H1 (cell line): ENCODE measurements at regions not wholly inside any gene's neighbourhood (a gene's known extent, or its start where the extent isn't known, plus 50 kb on each side); places are given as distances from the start of the nearest gene placed in this dataset.

Experiments used
- CTCF ChIA-PET: fragments of 300-600 bp; sonication (Branson Sonifier 250); formaldehyde crosslinking; loops from one replicate; lab custom pipeline; 2021; ENCODE audit not compliant: partially characterized antibody; lab: Charles Lee
- POLR2A ChIA-PET: fragments of 300-600 bp; sonication (Branson Sonifier 250); formaldehyde crosslinking; loops from one replicate; lab custom pipeline; 2021; ENCODE audit warnings: inconsistent platforms; ENCODE audit not compliant: partially characterized antibody; lab: Charles Lee
- DNase-seq, 2 experiments: peaks; one replicate each; pipeline versions ENCODE4 v3.0.0 to v3.0.0-alpha.2; 2010 to 2022; ENCODE audit warnings: low spot score in 2 of 2, low read depth in 1 of 2, mixed read lengths in 1 of 2
- FAIRE-seq: peaks from 2 replicates; lab custom pipeline; 2011; peaks lifted over from hg19 to GRCh38; lab: Jason Lieb, UNC
- H2AFZ ChIP-seq: 2 replicates; pipeline ENCODE4 v1.8.1; 2012; ENCODE audit warnings: low read length, inconsistent platforms
- H2AK5ac ChIP-seq: 2 replicates; pipeline ENCODE4 v1.6.1; 2013; ENCODE audit warnings: low read depth, low read length
- H2BK120ac ChIP-seq: replicated peaks from 2 replicates; pipeline ENCODE3; 2013; ENCODE audit warnings: low read depth, low read length, inconsistent platforms
- H2BK12ac ChIP-seq: 2 replicates; pipeline ENCODE4 v1.6.1; 2013; ENCODE audit warnings: low read depth, low read length
- H2BK15ac ChIP-seq: 2 replicates; pipeline ENCODE4 v1.6.1; 2013; ENCODE audit warnings: low read length
- H2BK20ac ChIP-seq: 2 replicates; pipeline ENCODE4 v1.6.1; 2013; ENCODE audit warnings: low read length
- H2BK5ac ChIP-seq: 2 replicates; pipeline ENCODE4 v1.6.1; 2013; ENCODE audit warnings: low read depth, low read length
- H3K14ac ChIP-seq: 2 replicates; pipeline ENCODE4 v1.6.1; 2013; ENCODE audit warnings: inconsistent platforms; ENCODE audit not compliant: insufficient read length
- H3K18ac ChIP-seq: 2 replicates; pipeline ENCODE4 v1.6.1; 2013; ENCODE audit warnings: low read length; ENCODE audit errors: extremely low read depth
- H3K23ac ChIP-seq: 2 replicates; pipeline ENCODE4 v1.6.1; 2013; ENCODE audit warnings: inconsistent platforms; ENCODE audit not compliant: insufficient read length
- H3K23me2 ChIP-seq: 2 replicates; pipeline ENCODE4 v1.6.1; 2013; ENCODE audit warnings: low read depth, low read length
- H3K27ac ChIP-seq: 2 replicates; pipeline ENCODE4 v1.6.1; 2011; ENCODE audit warnings: low read depth, low read length, inconsistent platforms
- H3K27me3 ChIP-seq, 4 experiments: replicated peaks in 1 of 4; 1 replicate in 1 of 4; 2 replicates in 3 of 4; pipeline versions ENCODE4 v1.6.1 to v1.8.1; 2011 to 2013; ENCODE audit warnings: low read length in 3 of 4, mild to moderate bottlenecking in 3 of 4, inconsistent platforms in 2 of 4, mixed read lengths in 2 of 4, moderate library complexity in 1 of 4; ENCODE audit not compliant: control insufficient read depth in 3 of 4, insufficient read depth in 3 of 4; ENCODE audit errors: extremely low read depth in 1 of 4
- H3K36me3 ChIP-seq, 4 experiments: 2 replicates each; pipeline versions ENCODE4 v1.6.1 to v1.8.1; 2011 to 2013; ENCODE audit warnings: mild to moderate bottlenecking in 4 of 4, low read length in 3 of 4, moderate library complexity in 2 of 4, control low read depth in 1 of 4, inconsistent platforms in 1 of 4; ENCODE audit not compliant: insufficient read depth in 4 of 4, control insufficient read depth in 2 of 4
- H3K4ac ChIP-seq: replicated peaks from 2 replicates; pipeline ENCODE3; 2013; ENCODE audit warnings: low read length, low read depth, mixed read lengths, inconsistent platforms; ENCODE audit not compliant: insufficient read length
- H3K4me1 ChIP-seq, 4 experiments: replicated peaks in 1 of 4; 1 replicate in 1 of 4; 2 replicates in 3 of 4; pipeline versions ENCODE4 v1.6.1 to v1.8.1; 2011 to 2013; ENCODE audit warnings: low read length in 3 of 4, inconsistent platforms in 2 of 4, mixed read lengths in 1 of 4; ENCODE audit not compliant: insufficient read depth in 4 of 4, control insufficient read depth in 3 of 4
- H3K4me2 ChIP-seq, 2 experiments: 2 replicates each; pipeline versions ENCODE4 v1.6.1 to v1.8.1; 2011 to 2013; ENCODE audit warnings: low read depth in 2 of 2, low read length in 2 of 2, control low read depth in 1 of 2, inconsistent platforms in 1 of 2, mild to moderate bottlenecking in 1 of 2; ENCODE audit not compliant: insufficient read depth in 1 of 2
- H3K4me3 ChIP-seq, 4 experiments: fragments of 200-600, 300-600 bp in 1 of 4; sonication (generic), shearing (Covaris generic), sonication (Bioruptor Twin) in 1 of 4; 2 replicates each; pipeline versions ENCODE4 v1.5.1 to v1.8.1; 2011 to 2016; ENCODE audit warnings: low read length in 4 of 4, low read depth in 3 of 4, control low read depth in 2 of 4, inconsistent platforms in 2 of 4, mild to moderate bottlenecking in 2 of 4, mixed read lengths in 1 of 4, moderate library complexity in 1 of 4; ENCODE audit not compliant: insufficient read depth in 2 of 4; ENCODE audit errors: extremely low read depth in 1 of 4
- H3K56ac ChIP-seq: replicated peaks from 2 replicates; pipeline ENCODE3; 2013; ENCODE audit warnings: low read depth, mild to moderate bottlenecking, mixed read lengths, low read length, inconsistent platforms; ENCODE audit not compliant: insufficient read length
- H3K79me1 ChIP-seq: 2 replicates; pipeline ENCODE4 v1.6.1; 2013; ENCODE audit warnings: low read depth, low read length, control low read depth
- H3K79me2 ChIP-seq, 2 experiments: 2 replicates each; pipeline versions ENCODE4 v1.6.1 to v1.8.1; 2012 to 2013; ENCODE audit warnings: low read length in 2 of 2, mild to moderate bottlenecking in 2 of 2, inconsistent platforms in 1 of 2; ENCODE audit not compliant: insufficient read depth in 2 of 2, control insufficient read depth in 1 of 2
- H3K9ac ChIP-seq, 4 experiments: replicated peaks in 1 of 4; 1 replicate in 1 of 4; 2 replicates in 3 of 4; pipeline versions ENCODE4 v1.6.1 to v1.8.1; 2011 to 2013; ENCODE audit warnings: low read depth in 3 of 4, low read length in 3 of 4, control low read depth in 2 of 4, mild to moderate bottlenecking in 2 of 4, moderate library complexity in 2 of 4, inconsistent platforms in 1 of 4; ENCODE audit errors: extremely low read depth in 1 of 4
- H3K9me3 ChIP-seq, 2 experiments: 2 replicates each; pipeline versions ENCODE4 v1.6.1 to v1.8.1; 2012 to 2013; ENCODE audit warnings: mild to moderate bottlenecking in 2 of 2, moderate library complexity in 2 of 2, control low read depth in 1 of 2, inconsistent platforms in 1 of 2, low read depth in 1 of 2, low read length in 1 of 2, mixed read lengths in 1 of 2; ENCODE audit not compliant: insufficient read depth in 2 of 2
- H4K20me1 ChIP-seq, 2 experiments: replicated peaks in 1 of 2; 2 replicates each; pipeline versions ENCODE3 to v1.8.1; 2011 to 2013; ENCODE audit warnings: inconsistent platforms in 2 of 2, low read length in 2 of 2, mild to moderate bottlenecking in 1 of 2; ENCODE audit not compliant: insufficient read depth in 2 of 2, control insufficient read depth in 1 of 2
- H4K5ac ChIP-seq: 2 replicates; pipeline ENCODE4 v1.6.1; 2013; ENCODE audit warnings: low read length, low read depth, mixed read lengths, inconsistent platforms; ENCODE audit not compliant: insufficient read length
- H4K8ac ChIP-seq: 2 replicates; pipeline ENCODE4 v1.8.0; 2013; ENCODE audit warnings: mild to moderate bottlenecking, moderate library complexity, low read length, inconsistent platforms; ENCODE audit not compliant: insufficient read depth; ENCODE audit errors: extremely low read depth
- H4K91ac ChIP-seq: replicated peaks from 2 replicates; pipeline ENCODE3; 2013; ENCODE audit warnings: low read length, mixed read lengths, inconsistent platforms; ENCODE audit not compliant: insufficient read length
- CEBPB ChIP-seq: IDR thresholded peaks from 2 replicates; pipeline ENCODE4 v1.6.1; 2012; ENCODE audit warnings: low read depth, low read length
- KDM5A ChIP-seq: fragments of 200-600 bp; IDR thresholded peaks from 2 replicates; pipeline ENCODE4 v1.7.1; 2012; ENCODE audit warnings: mild to moderate bottlenecking, low read length, inconsistent platforms, mixed read lengths
- MAFK ChIP-seq: IDR thresholded peaks from 2 replicates; pipeline ENCODE4 v1.6.1; 2012; ENCODE audit warnings: low read depth, mild to moderate bottlenecking, improper control_type of control experiment, low read length
- RBBP5 ChIP-seq: IDR thresholded peaks from 2 replicates; pipeline ENCODE4 v1.7.1; 2012; ENCODE audit warnings: low read depth, mild to moderate bottlenecking, inconsistent platforms, low read length, moderate library complexity, borderline replicate concordance
- WGBS, 2 experiments: shearing (Covaris generic) in 1 of 2; methylation state at CpG; one replicate each; pipeline versions ENCODE4 v1.1.6 to v1.1.7; 2013 to 2015; ENCODE audit warnings: low lambda C conversion rate in 2 of 2, mixed read lengths in 2 of 2, inconsistent platforms in 1 of 2, low coverage in 1 of 2, missing lambda C conversion rate in 1 of 2; ENCODE audit not compliant: insufficient replicate concordance in 2 of 2, insufficient coverage in 1 of 2, insufficient read length in 1 of 2; ENCODE audit errors: extremely low coverage in 1 of 2, missing lambda C conversion rate in 1 of 2; 5-methylcytosine and 5-hydroxymethylcytosine counted together

DNA sequence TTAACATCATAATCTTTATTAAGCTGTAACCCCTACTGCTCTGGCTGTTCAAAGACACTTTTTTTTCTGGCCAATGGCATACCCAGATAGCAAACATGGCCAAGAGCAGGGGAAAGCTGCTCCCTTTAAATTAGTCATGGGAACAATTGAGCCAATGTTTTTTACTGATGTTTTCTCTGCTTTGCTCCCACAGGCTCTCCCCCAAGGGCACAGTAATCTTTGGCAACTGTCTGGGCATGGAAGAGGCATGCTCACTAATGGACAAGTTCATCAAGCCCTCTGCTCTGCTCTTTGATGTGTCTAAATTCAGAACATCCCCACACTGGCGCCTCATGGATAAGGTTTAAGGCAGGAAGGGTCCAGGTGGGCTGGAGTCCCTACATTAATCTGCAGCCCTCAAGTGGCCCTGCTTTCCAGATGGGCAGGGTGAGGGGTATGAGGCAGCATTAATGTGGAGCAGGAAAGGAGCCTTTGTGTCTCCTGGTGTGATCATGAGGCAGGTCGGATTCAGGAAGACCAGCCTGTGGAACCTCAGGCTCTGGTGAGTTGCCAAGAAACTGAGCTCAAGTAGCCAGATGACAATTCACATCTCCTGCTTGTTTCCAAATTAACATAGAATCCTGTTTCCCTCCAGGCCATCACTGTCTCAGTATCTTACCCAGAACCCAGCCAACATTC, 227.0 kb upstream of the CST7 start:
- H3K23ac ChIP-seq: no peak overlapping the region
- no peaks in the 10 kb centered on the region for H3K79me2 ChIP-seq
- no peak overlapping the region for H3K9ac ChIP-seq
- no peak overlapping the region for H3K18ac ChIP-seq
- no peak overlapping the region for H2AFZ ChIP-seq
- H4K8ac ChIP-seq: no peak overlapping the region
- H2AK5ac ChIP-seq: no peak overlapping the region
- ChIA-PET CTCF (no interaction called here), POLR2A (interaction anchor here (1.5 kb wide), 1 partner anchor 21 kb away, joined by 3 read pairs; no protein-coding TSS in a partner anchor)
- H4K20me1 ChIP-seq: no peaks in the 10 kb centered on the region
- H2BK20ac ChIP-seq: no peak overlapping the region
- no peak overlapping the region for H2BK12ac ChIP-seq
- no peaks in the 10 kb centered on the region for H3K4me1 ChIP-seq
- TF ChIP-seq RBBP5: no peak
- TF ChIP-seq KDM5A: no peak
- no peak for TF ChIP-seq MAFK
- TF ChIP-seq CEBPB: no peak
- no peaks in the 10 kb centered on the region for H3K79me1 ChIP-seq
- H4K91ac ChIP-seq: no peak overlapping the region
- WGBS, 2 experiments: 95% methylated on average over 2 of the region's 2 CpGs; no CpG with 5 or more reads in 1 of the 2 experiments
- no peak overlapping the region for H3K4me3 ChIP-seq
- FAIRE-seq (no peak), DNase-seq (peak in 1 of 2 experiments; percentile 28)
- H3K56ac ChIP-seq: no peak overlapping the region
- no peak overlapping the region for H2BK15ac ChIP-seq
- no peak overlapping the region for H3K4ac ChIP-seq
- no peak overlapping the region for H3K27ac ChIP-seq
- H3K23me2 ChIP-seq: no peaks in the 10 kb centered on the region
- no peaks in the 10 kb centered on the region for H3K27me3 ChIP-seq
- H2BK120ac ChIP-seq: no peak overlapping the region
- no peak overlapping the region for H3K14ac ChIP-seq
- H3K4me2 ChIP-seq: no peak overlapping the region
- no peaks in the 10 kb centered on the region for H3K9me3 ChIP-seq
- H2BK5ac ChIP-seq: no peak overlapping the region
- no peaks in the 10 kb centered on the region for H3K36me3 ChIP-seq
- H4K5ac ChIP-seq: no peak overlapping the region
